Astrocyte (in vitro differentiated cells and primary cell): ENCODE measurements at regions not wholly inside any gene's neighbourhood (a gene's known extent, or its start where the extent isn't known, plus 50 kb on each side); places are given as distances from the start of the nearest gene placed in this dataset.

ENCODE experiments used
- DNase-seq: peaks from one replicate; pipeline ENCODE4 v3.0.0-alpha.2; 2010; ENCODE audit warnings: low read depth
- FAIRE-seq: peaks from 2 replicates; lab custom pipeline; 2011; peaks lifted over from hg19 to GRCh38; lab: Jason Lieb, UNC
- H2AFZ ChIP-seq: 2 replicates; pipeline ENCODE4 v1.6.0; 2012; ENCODE audit warnings: low read depth, low read length, inconsistent platforms
- H3K27ac ChIP-seq: 2 replicates; pipeline ENCODE4 v1.5.1; 2011; ENCODE audit warnings: low read depth, low read length, inconsistent platforms
- H3K27me3 ChIP-seq: 2 replicates; pipeline ENCODE4 v1.6.0; 2011; ENCODE audit warnings: low read length, inconsistent platforms; ENCODE audit not compliant: insufficient read depth
- H3K36me3 ChIP-seq: 2 replicates; pipeline ENCODE4 v1.5.1; 2011; ENCODE audit warnings: low read length, inconsistent platforms; ENCODE audit not compliant: insufficient read depth
- H3K4me1 ChIP-seq: 2 replicates; pipeline ENCODE4 v1.5.1; 2011; ENCODE audit warnings: low read length, inconsistent platforms; ENCODE audit not compliant: insufficient read depth
- H3K4me2 ChIP-seq: 2 replicates; pipeline ENCODE4 v1.6.0; 2012; ENCODE audit warnings: low read length, inconsistent platforms
- H3K4me3 ChIP-seq: 2 replicates; pipeline ENCODE4 v1.5.1; 2011; ENCODE audit warnings: low read depth, mild to moderate bottlenecking, low read length, inconsistent platforms; ENCODE audit not compliant: insufficient read depth
- H3K79me2 ChIP-seq: 2 replicates; pipeline ENCODE4 v1.6.0; 2012; ENCODE audit warnings: mild to moderate bottlenecking, low read length, inconsistent platforms; ENCODE audit not compliant: insufficient read depth
- H3K9ac ChIP-seq: 2 replicates; pipeline ENCODE4 v1.6.0; 2012; ENCODE audit warnings: mild to moderate bottlenecking, low read length, inconsistent platforms
- H3K9me3 ChIP-seq: 2 replicates; pipeline ENCODE4 v1.5.1; 2012; ENCODE audit warnings: low read depth, mild to moderate bottlenecking, low read length, inconsistent platforms; ENCODE audit not compliant: insufficient read depth
- H4K20me1 ChIP-seq: 2 replicates; pipeline ENCODE4 v1.6.0; 2012; ENCODE audit warnings: low read length, inconsistent platforms; ENCODE audit not compliant: insufficient read depth
- H3K27ac Mint-ChIP-seq: one replicate; pipeline ENCODE4 v1.8.0; 2021; ENCODE audit warnings: mild to moderate bottlenecking, mixed read lengths; ENCODE audit not compliant: unreplicated experiment
- H3K27me3 Mint-ChIP-seq: one replicate; pipeline ENCODE4 v1.8.0; 2021; ENCODE audit warnings: low read depth, mixed read lengths; ENCODE audit not compliant: unreplicated experiment
- H3K36me3 Mint-ChIP-seq: one replicate; pipeline ENCODE4 v1.8.0; 2021; ENCODE audit warnings: low read depth, mixed read lengths; ENCODE audit not compliant: unreplicated experiment
- H3K4me1 Mint-ChIP-seq: one replicate; pipeline ENCODE4 v1.8.0; 2021; ENCODE audit warnings: low read depth, mixed read lengths; ENCODE audit not compliant: unreplicated experiment
- H3K4me3 Mint-ChIP-seq: one replicate; pipeline ENCODE4 v1.8.0; 2021; ENCODE audit warnings: mild to moderate bottlenecking, moderate library complexity, mixed read lengths; ENCODE audit not compliant: unreplicated experiment
- H3K9me3 Mint-ChIP-seq: one replicate; pipeline ENCODE4 v1.8.0; 2021; ENCODE audit warnings: mild to moderate bottlenecking, mixed read lengths; ENCODE audit not compliant: unreplicated experiment
- CTCF ChIP-seq: IDR thresholded peaks from 2 replicates; pipeline ENCODE4 v1.5.1; 2011; ENCODE audit warnings: low read depth, mild to moderate bottlenecking, inconsistent platforms, low read length, moderate library complexity; ENCODE audit not compliant: insufficient read depth
- EZH2 ChIP-seq: IDR thresholded peaks from 2 replicates; pipeline ENCODE4 v1.6.1; 2012; ENCODE audit warnings: mild to moderate bottlenecking, low read length, inconsistent platforms; ENCODE audit not compliant: insufficient read depth

- H3K4me2 ChIP-seq: no peak overlapping the region
- no peak overlapping the region for H3K27ac ChIP-seq
- TF ChIP-seq CTCF: no peak
- FAIRE-seq (no peak), DNase-seq (no peak)
- no peaks in the 10 kb centered on the region for H4K20me1 ChIP-seq
- H3K27me3 ChIP-seq: no peaks in the 10 kb centered on the region
- H3K79me2 ChIP-seq: no peaks in the 10 kb centered on the region
- no peak overlapping the region for H3K27ac Mint-ChIP-seq
- no peaks in the 10 kb centered on the region for H3K9me3 Mint-ChIP-seq
- H3K27me3 Mint-ChIP-seq: no peaks in the 10 kb centered on the region
- peaks cover 1% of the 10 kb centered on the region for H3K4me1 Mint-ChIP-seq
- H3K36me3 ChIP-seq: no peaks in the 10 kb centered on the region
- H3K4me3 ChIP-seq: no peak overlapping the region
- no peaks in the 10 kb centered on the region for H3K9me3 ChIP-seq
- no peaks in the 10 kb centered on the region for H3K4me1 ChIP-seq
- H3K9ac ChIP-seq: no peak overlapping the region
- H3K36me3 Mint-ChIP-seq: no peaks in the 10 kb centered on the region
- no peak overlapping the region for H3K4me3 Mint-ChIP-seq
- H2AFZ ChIP-seq: no peak overlapping the region
These were observed 159.0 kb upstream of the KCNH8 start for GRCh38 chr3:18989237-18989795.

GRCh38 chr3:18988614-18989229, 159.6 kb upstream of the KCNH8 start:
- Histone ChIP-seq H2AFZ (no peak overlapping the region), H3K79me2 (no peaks in the 10 kb centered on the region), H3K4me1 (no peaks in the 10 kb centered on the region), H3K9me3 (no peaks in the 10 kb centered on the region), H3K4me2 (no peak overlapping the region), H3K27ac (no peak overlapping the region), H4K20me1 (no peaks in the 10 kb centered on the region), H3K36me3 (no peaks in the 10 kb centered on the region), H3K4me3 (no peak overlapping the region), H3K9ac (no peak overlapping the region), H3K27me3 (no peaks in the 10 kb centered on the region)
- Mint-ChIP-seq H3K27me3 (no peaks in the 10 kb centered on the region), H3K4me3 (no peak overlapping the region), H3K9me3 (no peaks in the 10 kb centered on the region), H3K27ac (no peak overlapping the region), H3K36me3 (no peaks in the 10 kb centered on the region), H3K4me1 (peaks cover 1% of the 10 kb centered on the region)
- DNase-seq (peak; percentile 0), FAIRE-seq (no peak)
- TF ChIP-seq CTCF (peak; percentile 47), EZH2 (no peak)

- TF ChIP-seq EZH2 (no peak), CTCF (no peak)
- H3K9me3 ChIP-seq: no peaks in the 10 kb centered on the region
- no peak for DNase-seq
These were observed 160.4 kb upstream of the KCNH8 start for GRCh38 chr3:18987862-18988447.

More at GRCh38 chr3:18987862-18988447, 160.4 kb upstream of the KCNH8 start:
- no peak for FAIRE-seq
- H3K27ac Mint-ChIP-seq: no peak overlapping the region
- H3K4me2 ChIP-seq: no peak overlapping the region
- no peaks in the 10 kb centered on the region for H3K4me1 ChIP-seq
- H3K79me2 ChIP-seq: no peaks in the 10 kb centered on the region
- H4K20me1 ChIP-seq: no peaks in the 10 kb centered on the region
- H3K27ac ChIP-seq: no peak overlapping the region
- H3K36me3 ChIP-seq: no peaks in the 10 kb centered on the region
- H3K27me3 Mint-ChIP-seq: no peaks in the 10 kb centered on the region
- H3K4me3 Mint-ChIP-seq: no peak overlapping the region
- no peak overlapping the region for H3K4me3 ChIP-seq
- H3K36me3 Mint-ChIP-seq: no peaks in the 10 kb centered on the region
- H3K4me1 Mint-ChIP-seq: peaks cover 1% of the 10 kb centered on the region
- H3K9me3 Mint-ChIP-seq: no peaks in the 10 kb centered on the region
- H3K27me3 ChIP-seq: no peaks in the 10 kb centered on the region
- no peak overlapping the region for H2AFZ ChIP-seq
- no peak overlapping the region for H3K9ac ChIP-seq
